Smooth muscle cell (in vitro differentiated cells): ENCODE measurements at regions not wholly inside any gene's neighbourhood (a gene's known extent, or its start where the extent isn't known, plus 50 kb on each side); places are given as distances from the start of the nearest gene placed in this dataset.

Source experiments
- DNase-seq: peaks from one replicate; lab custom pipeline; 2025; ENCODE audit not compliant: unreplicated experiment; lab: John Stamatoyannopoulos, UW
- H2AFZ ChIP-seq: fragments of 200-600 bp; sonication (generic); 2 replicates; pipeline ENCODE4 v1.6.0; 2016; ENCODE audit warnings: antibody characterized with exemption, low read depth, mild to moderate bottlenecking
- H3F3A ChIP-seq: fragments of 200-600 bp; sonication (generic); 2 replicates; pipeline ENCODE4 v1.6.0; 2017; ENCODE audit warnings: antibody characterized with exemption, low read depth
- H3K27ac ChIP-seq: fragments of 200-600 bp; sonication (generic); 2 replicates; pipeline ENCODE4 v1.5.1; 2016; ENCODE audit warnings: low read depth, mild to moderate bottlenecking
- H3K27me3 ChIP-seq: fragments of 200-600 bp; sonication (generic); 2 replicates; pipeline ENCODE4 v1.6.1; 2016; ENCODE audit warnings: low read depth, mild to moderate bottlenecking
- H3K36me3 ChIP-seq: fragments of 200-600 bp; sonication (generic); 2 replicates; pipeline ENCODE4 v1.5.1; 2016; ENCODE audit warnings: low read depth
- H3K4me1 ChIP-seq: fragments of 200-600 bp; sonication (generic); 2 replicates; pipeline ENCODE4 v1.5.1; 2016; ENCODE audit warnings: low read depth
- H3K4me2 ChIP-seq: fragments of 200-600 bp; sonication (generic); 2 replicates; pipeline ENCODE4 v1.6.0; 2016; ENCODE audit warnings: mild to moderate bottlenecking
- H3K4me3 ChIP-seq: fragments of 200-600 bp; sonication (generic); 2 replicates; pipeline ENCODE4 v1.5.1; 2016; ENCODE audit warnings: mild to moderate bottlenecking
- H3K79me2 ChIP-seq: fragments of 200-600 bp; sonication (generic); 2 replicates; pipeline ENCODE4 v1.6.0; 2016; ENCODE audit warnings: low read depth, mild to moderate bottlenecking
- H3K9ac ChIP-seq: fragments of 200-600 bp; sonication (generic); 2 replicates; pipeline ENCODE4 v1.6.0; 2016; ENCODE audit warnings: low read depth
- H3K9me3 ChIP-seq: fragments of 200-600 bp; sonication (generic); replicated peaks from 2 replicates; pipeline ENCODE4 v1.5.1; 2016; ENCODE audit warnings: low read depth
- H4K20me1 ChIP-seq: fragments of 200-600 bp; sonication (generic); 2 replicates; pipeline ENCODE4 v1.6.0; 2016; ENCODE audit warnings: low read depth
- CTCF ChIP-seq: fragments of 200-600 bp; sonication (generic); IDR thresholded peaks from 2 replicates; pipeline ENCODE4 v1.5.1; 2017; ENCODE audit warnings: borderline replicate concordance, mild to moderate bottlenecking, antibody characterized with exemption; ENCODE audit not compliant: insufficient read depth, poor library complexity, severe bottlenecking
- WGBS: methylation state at CpG from one replicate; pipeline ENCODE4 v1.1.7; 2016; ENCODE audit warnings: low lambda C conversion rate; 5-methylcytosine and 5-hydroxymethylcytosine counted together

- no peaks in the 10 kb centered on the region for H3K9me3 ChIP-seq
- WGBS, result 95% methylated on average over 7 of the region's 7 CpGs
- peaks cover 21% of the 10 kb centered on the region for H3K4me1 ChIP-seq
- no peaks in the 10 kb centered on the region for H4K20me1 ChIP-seq
- H3K27ac ChIP-seq, result no peak overlapping the region
- peaks cover 24% of the 10 kb centered on the region for H3F3A ChIP-seq
- H3K79me2 ChIP-seq, result no peaks in the 10 kb centered on the region
- H3K36me3 ChIP-seq, result no peaks in the 10 kb centered on the region
- DNase-seq, result no peak
- H3K4me3 ChIP-seq, result no peak overlapping the region
- no peak for TF ChIP-seq CTCF
- no peak overlapping the region for H2AFZ ChIP-seq
- H3K4me2 ChIP-seq, result no peak overlapping the region
- no peak overlapping the region for H3K9ac ChIP-seq
- no peaks in the 10 kb centered on the region for H3K27me3 ChIP-seq
These were observed 153.3 kb upstream of the TPM1 start for GRCh38 chr15:62889141-62889661.

- no peaks in the 10 kb centered on the region for H4K20me1 ChIP-seq
- H3K4me2 ChIP-seq, result no peak overlapping the region
- H3K9me3 ChIP-seq, result no peaks in the 10 kb centered on the region
- no peak overlapping the region for H3K4me3 ChIP-seq
- no peak overlapping the region for H3K27ac ChIP-seq
- TF ChIP-seq CTCF, result no peak
- no peaks in the 10 kb centered on the region for H3K27me3 ChIP-seq
- no peaks in the 10 kb centered on the region for H3K79me2 ChIP-seq
- H2AFZ ChIP-seq, result no peak overlapping the region
- peaks cover 28% of the 10 kb centered on the region for H3K4me1 ChIP-seq
- DNase-seq, result no peak
- 92% methylated on average over 5 of the region's 5 CpGs for WGBS
- no peaks in the 10 kb centered on the region for H3K36me3 ChIP-seq
- H3K9ac ChIP-seq, result no peak overlapping the region
- peaks cover 24% of the 10 kb centered on the region for H3F3A ChIP-seq
These were observed 152.6 kb upstream of the TPM1 start for GRCh38 chr15:62889734-62890505.

- 74% methylated on average over 10 of the region's 10 CpGs for WGBS
These were observed 148.0 kb upstream of the TPM1 start for GRCh38 chr15:62894322-62895085.

More at GRCh38 chr15:62894322-62895085, 148.0 kb upstream of the TPM1 start:
- DNase-seq, result no peak
- peak overlapping the region; percentile 99 for H3K9ac ChIP-seq
- no peaks in the 10 kb centered on the region for H4K20me1 ChIP-seq
- no peaks in the 10 kb centered on the region for H3K79me2 ChIP-seq
- H3K27me3 ChIP-seq, result no peaks in the 10 kb centered on the region
- no peaks in the 10 kb centered on the region for H3K36me3 ChIP-seq
- peaks cover 35% of the 10 kb centered on the region for H3K4me1 ChIP-seq
- peak overlapping the region; percentile 100 for H3K27ac ChIP-seq
- H3K4me3 ChIP-seq, result no peak overlapping the region
- H3K9me3 ChIP-seq, result no peaks in the 10 kb centered on the region
- peak overlapping the region; percentile 68 for H3K4me2 ChIP-seq
- TF ChIP-seq CTCF, result no peak
- peaks cover 27% of the 10 kb centered on the region for H3F3A ChIP-seq
- no peak overlapping the region for H2AFZ ChIP-seq
